Upper lobe of right lung (tissue), 1 donor: ENCODE measurements at regions not wholly inside any gene's neighbourhood (a gene's known extent, or its start where the extent isn't known, plus 50 kb on each side); places are given as distances from the start of the nearest gene placed in this dataset.

ENCODE experiments used
- ATAC-seq: fragments of 200-7000 bp; cut with Tn5 transposase; one replicate; pipeline ENCODE4 v1.9.1; 2020; ENCODE audit warnings: mild to moderate bottlenecking, moderate library complexity
- DNase-seq: peaks from one replicate; pipeline ENCODE4 v3.0.0-alpha.2; 2020
- H3K27ac ChIP-seq: fragments of 200-600 bp; one replicate; pipeline ENCODE4 v1.8.0; 2022
- H3K27me3 ChIP-seq: fragments of 200-600 bp; one replicate; pipeline ENCODE4 v1.8.0; 2022; ENCODE audit warnings: mild to moderate bottlenecking
- H3K36me3 ChIP-seq: fragments of 200-600 bp; one replicate; pipeline ENCODE4 v1.8.0; 2022
- H3K4me1 ChIP-seq: fragments of 200-600 bp; one replicate; pipeline ENCODE4 v1.8.0; 2022
- H3K4me3 ChIP-seq: fragments of 200-600 bp; one replicate; pipeline ENCODE4 v1.8.0; 2022; ENCODE audit warnings: mild to moderate bottlenecking
- H3K9me3 ChIP-seq: fragments of 200-600 bp; one replicate; pipeline ENCODE4 v1.8.0; 2022
- CTCF ChIP-seq: fragments of 200-600 bp; IDR thresholded peaks from one replicate; pipeline ENCODE4 v1.8.0; 2022; ENCODE audit warnings: antibody characterized with exemption
- intact Hi-C: fragments of 100-400 bp; cut with DNase I; formaldehyde crosslinking; loops from one replicate; pipeline ENCODE4 v1.11.0; 2022
- donor health status: DM: no; HTN: yes; CAD: no; lungs with severe emphysema.

GRCh38 chr6:113565306-113565705, 291.8 kb upstream of the MARCKS start:
- peak overlapping the region; percentile 3 for H3K4me3 ChIP-seq
- H3K27me3 ChIP-seq, result no peaks in the 10 kb centered on the region
- DNase-seq (no peak), ATAC-seq (no peak)
- peaks cover 7% of the 10 kb centered on the region for H3K4me1 ChIP-seq
- no peak for TF ChIP-seq CTCF
- intact Hi-C loops, result no loop called here
- no peaks in the 10 kb centered on the region for H3K36me3 ChIP-seq
- peak overlapping the region; percentile 63 for H3K27ac ChIP-seq
- no peaks in the 10 kb centered on the region for H3K9me3 ChIP-seq

- intact Hi-C loops, result no loop called here
- Histone ChIP-seq H3K27ac (no peak overlapping the region), H3K4me1 (no peaks in the 10 kb centered on the region), H3K4me3 (no peak overlapping the region), H3K36me3 (no peaks in the 10 kb centered on the region), H3K9me3 (no peaks in the 10 kb centered on the region), H3K27me3 (no peaks in the 10 kb centered on the region)
- TF ChIP-seq CTCF, result no peak
- DNase-seq (no peak), ATAC-seq (no peak)
Measured at GRCh38 chr6:113570161-113570560, 287.0 kb upstream of the MARCKS start.

GRCh38 chr6:113570641-113571040, 286.5 kb upstream of the MARCKS start:
- Histone ChIP-seq H3K36me3 (no peaks in the 10 kb centered on the region), H3K4me3 (no peak overlapping the region), H3K4me1 (no peaks in the 10 kb centered on the region), H3K27ac (no peak overlapping the region), H3K9me3 (no peaks in the 10 kb centered on the region), H3K27me3 (no peaks in the 10 kb centered on the region)
- intact Hi-C loops, result no loop called here
- DNase-seq, result no peak
- no peak for TF ChIP-seq CTCF
- no peak for ATAC-seq

- no peak for TF ChIP-seq CTCF
- no peak overlapping the region for H3K27ac ChIP-seq
Measured at GRCh38 chr6:113574147-113574546, 283.0 kb upstream of the MARCKS start.

GRCh38 chr6:113576310-113576709, 280.8 kb upstream of the MARCKS start:
- Histone ChIP-seq H3K9me3 (no peaks in the 10 kb centered on the region), H3K4me1 (no peaks in the 10 kb centered on the region), H3K27me3 (no peaks in the 10 kb centered on the region), H3K4me3 (no peak overlapping the region), H3K36me3 (no peaks in the 10 kb centered on the region), H3K27ac (no peak overlapping the region)
- no peak for DNase-seq
- intact Hi-C loops, result no loop called here
- no peak for ATAC-seq
- TF ChIP-seq CTCF, result no peak

More at GRCh38 chr6:113574147-113574546, 283.0 kb upstream of the MARCKS start:
- no peaks in the 10 kb centered on the region for H3K36me3 ChIP-seq
- ATAC-seq, result no peak
- no peak for DNase-seq
- H3K4me3 ChIP-seq, result no peak overlapping the region
- no peaks in the 10 kb centered on the region for H3K27me3 ChIP-seq
- H3K4me1 ChIP-seq, result no peaks in the 10 kb centered on the region
- intact Hi-C loops, result no loop called here
- H3K9me3 ChIP-seq, result no peaks in the 10 kb centered on the region

- Histone ChIP-seq H3K27me3 (no peaks in the 10 kb centered on the region), H3K36me3 (no peaks in the 10 kb centered on the region), H3K9me3 (no peaks in the 10 kb centered on the region), H3K27ac (no peak overlapping the region), H3K4me3 (no peak overlapping the region), H3K4me1 (no peaks in the 10 kb centered on the region)
- DNase-seq, result no peak
- intact Hi-C loops, result no loop called here
- ATAC-seq, result no peak
- TF ChIP-seq CTCF, result no peak
Measured at GRCh38 chr6:113578691-113579090, 278.5 kb upstream of the MARCKS start.
